GM12872 (cell line): ENCODE measurements at regions not wholly inside any gene's neighbourhood (a gene's known extent, or its start where the extent isn't known, plus 50 kb on each side); places are given as distances from the start of the nearest gene placed in this dataset.

Experiments used
- TF ChIP-seq, protein P1 (sequence below): IDR thresholded peaks from 3 replicates; pipeline ENCODE4 v1.5.1; 2011; ENCODE audit warnings: low read depth, mild to moderate bottlenecking, low read length, moderate library complexity; ENCODE audit not compliant: insufficient read depth

DNA sequence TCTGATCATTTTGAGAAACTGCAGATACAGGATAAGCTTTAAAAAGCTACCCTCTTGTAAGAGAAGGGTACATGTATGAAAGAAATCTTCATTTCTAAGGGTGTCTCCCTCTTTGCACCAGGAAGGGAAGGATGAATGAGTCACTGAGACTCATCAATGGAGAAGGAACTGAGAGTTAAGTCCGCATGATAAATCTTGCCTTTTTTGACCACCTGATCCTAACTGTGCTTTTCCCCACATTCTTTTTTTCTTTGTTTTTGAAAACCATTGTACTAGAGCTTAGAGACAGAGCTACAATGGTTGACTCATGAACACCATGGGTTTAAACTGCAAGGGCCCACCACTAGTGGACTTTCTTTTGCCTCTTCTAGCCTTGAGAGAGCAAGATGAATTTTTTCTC lies 353.0 kb upstream of the RGS17 start:
- TF ChIP-seq, protein P1, sequence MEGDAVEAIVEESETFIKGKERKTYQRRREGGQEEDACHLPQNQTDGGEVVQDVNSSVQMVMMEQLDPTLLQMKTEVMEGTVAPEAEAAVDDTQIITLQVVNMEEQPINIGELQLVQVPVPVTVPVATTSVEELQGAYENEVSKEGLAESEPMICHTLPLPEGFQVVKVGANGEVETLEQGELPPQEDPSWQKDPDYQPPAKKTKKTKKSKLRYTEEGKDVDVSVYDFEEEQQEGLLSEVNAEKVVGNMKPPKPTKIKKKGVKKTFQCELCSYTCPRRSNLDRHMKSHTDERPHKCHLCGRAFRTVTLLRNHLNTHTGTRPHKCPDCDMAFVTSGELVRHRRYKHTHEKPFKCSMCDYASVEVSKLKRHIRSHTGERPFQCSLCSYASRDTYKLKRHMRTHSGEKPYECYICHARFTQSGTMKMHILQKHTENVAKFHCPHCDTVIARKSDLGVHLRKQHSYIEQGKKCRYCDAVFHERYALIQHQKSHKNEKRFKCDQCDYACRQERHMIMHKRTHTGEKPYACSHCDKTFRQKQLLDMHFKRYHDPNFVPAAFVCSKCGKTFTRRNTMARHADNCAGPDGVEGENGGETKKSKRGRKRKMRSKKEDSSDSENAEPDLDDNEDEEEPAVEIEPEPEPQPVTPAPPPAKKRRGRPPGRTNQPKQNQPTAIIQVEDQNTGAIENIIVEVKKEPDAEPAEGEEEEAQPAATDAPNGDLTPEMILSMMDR = no peak

DNA sequence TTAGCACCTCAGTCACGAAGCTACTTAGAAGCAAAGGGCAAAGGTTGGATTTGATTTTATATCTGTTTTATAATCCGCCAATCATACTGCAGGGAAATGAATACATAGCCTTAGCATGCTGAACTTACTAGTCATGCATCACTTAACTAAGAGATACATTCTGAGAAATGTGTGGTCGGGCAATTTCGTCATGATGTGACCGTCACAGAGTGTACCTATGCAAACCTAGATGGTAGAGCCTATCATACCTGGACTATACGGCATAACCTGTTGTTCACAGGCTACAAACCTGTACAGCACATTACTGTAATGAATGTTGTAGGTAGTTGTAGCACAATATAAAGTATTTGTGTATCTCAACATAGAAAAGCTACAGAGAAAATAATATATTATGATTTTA lies 345.2 kb upstream of the RGS17 start:
- TF ChIP-seq, protein P1 = no peak

DNA sequence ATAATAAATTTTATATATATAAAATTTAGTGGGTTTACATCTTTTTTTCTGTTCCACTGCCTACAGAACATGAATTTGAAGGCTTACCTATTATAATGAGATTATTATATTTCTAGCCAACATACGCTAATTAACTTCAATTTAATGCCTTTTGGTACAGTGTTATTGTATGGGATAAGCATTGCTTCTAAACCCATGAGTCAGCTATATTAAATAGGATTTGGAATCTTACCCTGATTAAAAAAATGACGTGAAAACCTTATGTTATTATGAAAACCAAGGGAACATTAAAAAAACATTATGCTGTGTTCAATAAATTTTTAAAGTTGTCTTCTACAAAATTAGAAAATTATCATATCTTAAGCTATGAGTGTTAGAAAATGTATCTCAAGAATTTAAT lies 334.0 kb upstream of the RGS17 start:
- TF ChIP-seq, protein P1 = no peak

DNA sequence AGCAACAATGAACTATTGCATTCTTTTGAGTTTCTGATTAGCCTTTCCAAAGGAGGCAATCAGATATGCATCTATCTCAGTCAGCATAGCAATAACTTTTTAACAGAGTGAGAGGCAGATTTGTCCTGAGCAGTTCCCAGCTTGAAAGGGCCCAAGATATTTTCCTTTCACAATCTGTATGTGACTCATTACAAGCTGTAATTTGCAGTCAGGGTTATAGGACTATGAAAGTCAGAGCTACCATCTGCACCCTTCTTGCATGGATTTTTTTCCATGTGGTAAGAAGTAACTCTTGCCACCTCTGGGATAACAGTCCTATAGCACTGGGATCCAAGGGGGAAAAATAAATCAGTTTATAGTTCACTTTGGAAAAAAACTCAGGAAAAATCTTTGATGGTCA lies 318.2 kb upstream of the RGS17 start:
- TF ChIP-seq, protein P1 = no peak

DNA sequence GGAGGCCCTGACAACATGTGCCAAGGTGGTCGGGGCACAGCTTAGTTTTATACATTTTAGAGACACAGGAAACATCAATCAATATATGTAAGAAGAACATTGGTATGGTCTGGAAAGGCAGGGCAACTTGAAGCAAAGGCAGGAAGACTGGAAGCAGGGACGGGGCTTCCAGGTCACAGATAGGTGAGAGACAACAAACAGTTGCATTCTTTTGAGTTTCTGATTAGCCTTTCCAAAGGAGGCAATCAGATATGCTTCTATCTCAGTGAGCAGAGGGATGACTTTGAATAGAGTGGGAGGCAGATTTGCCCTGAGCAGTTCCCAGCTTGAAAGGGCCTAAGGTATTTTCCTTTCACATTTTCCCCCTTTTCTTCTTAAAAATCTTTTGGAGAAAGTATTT lies 311.0 kb upstream of the RGS17 start:
- TF ChIP-seq, protein P1 = no peak

DNA sequence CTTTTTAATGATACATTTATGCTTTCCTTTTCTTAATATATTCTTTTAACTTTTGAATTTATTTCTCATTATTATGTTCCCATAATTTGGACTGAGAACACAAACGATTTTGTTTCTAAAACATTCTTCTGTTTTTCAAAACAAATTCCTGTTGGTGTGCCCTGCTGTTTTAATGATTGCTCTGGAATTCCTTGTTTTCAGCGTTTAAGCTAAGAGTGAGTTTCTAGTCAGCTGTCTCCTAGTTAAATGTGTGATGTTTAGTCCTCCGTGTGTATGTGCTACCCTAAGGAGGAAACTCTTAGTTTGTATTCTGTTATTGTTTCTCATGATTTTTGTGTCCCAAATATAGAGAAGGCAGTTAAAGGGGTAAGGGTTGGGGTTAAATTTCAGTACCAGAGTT lies 306.1 kb upstream of the RGS17 start:
- TF ChIP-seq, protein P1 = no peak

DNA sequence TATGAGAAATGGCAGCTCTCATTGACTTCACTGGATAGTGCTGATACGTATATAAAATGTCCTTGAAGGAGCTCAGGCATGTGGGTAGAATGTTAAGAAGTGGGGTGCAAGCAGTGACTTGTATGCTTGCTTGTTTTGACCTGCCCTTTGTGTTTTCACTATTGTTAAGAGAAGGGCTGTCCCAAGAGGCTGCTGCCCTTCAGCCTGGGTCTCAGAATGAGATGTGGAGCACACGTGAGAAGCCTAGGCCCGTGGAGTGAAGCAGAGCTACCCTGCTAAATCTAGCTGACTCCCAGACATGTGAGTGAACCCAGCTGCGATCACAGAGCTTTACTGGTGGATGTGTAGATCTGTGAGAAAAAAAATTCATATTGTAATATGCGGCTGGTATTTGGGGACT lies 305.3 kb upstream of the RGS17 start:
- TF ChIP-seq, protein P1 = no peak

DNA sequence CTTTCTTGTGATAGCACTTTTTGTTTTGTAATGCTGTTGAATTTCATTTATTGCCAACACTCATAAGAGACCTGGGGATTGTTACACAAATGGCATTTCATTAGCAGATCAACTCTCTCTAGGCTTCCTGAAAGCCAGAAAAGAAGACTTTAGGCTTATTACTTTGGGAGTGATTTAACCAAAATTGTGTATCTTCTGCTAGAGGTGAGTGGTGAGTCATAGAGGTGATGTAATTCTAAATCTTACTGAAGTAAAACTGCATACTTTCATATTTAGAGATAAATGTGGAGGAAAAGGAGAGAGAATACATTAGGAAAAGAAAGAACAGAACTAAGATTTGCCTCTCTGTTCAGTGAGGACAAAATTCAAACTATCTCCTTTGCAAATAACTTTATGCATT lies 304.7 kb upstream of the RGS17 start:
- TF ChIP-seq, protein P1 = no peak
